GM12874 (cell line): ENCODE measurements at regions not wholly inside any gene's neighbourhood (a gene's known extent, or its start where the extent isn't known, plus 50 kb on each side); places are given as distances from the start of the nearest gene placed in this dataset.

Experiments
- TF ChIP-seq, protein P1 (sequence below): IDR thresholded peaks from 2 replicates; pipeline ENCODE4 v1.5.1; 2011; ENCODE audit warnings: low read depth, mild to moderate bottlenecking, control low read depth, low read length, moderate library complexity; ENCODE audit not compliant: insufficient read depth

DNA sequence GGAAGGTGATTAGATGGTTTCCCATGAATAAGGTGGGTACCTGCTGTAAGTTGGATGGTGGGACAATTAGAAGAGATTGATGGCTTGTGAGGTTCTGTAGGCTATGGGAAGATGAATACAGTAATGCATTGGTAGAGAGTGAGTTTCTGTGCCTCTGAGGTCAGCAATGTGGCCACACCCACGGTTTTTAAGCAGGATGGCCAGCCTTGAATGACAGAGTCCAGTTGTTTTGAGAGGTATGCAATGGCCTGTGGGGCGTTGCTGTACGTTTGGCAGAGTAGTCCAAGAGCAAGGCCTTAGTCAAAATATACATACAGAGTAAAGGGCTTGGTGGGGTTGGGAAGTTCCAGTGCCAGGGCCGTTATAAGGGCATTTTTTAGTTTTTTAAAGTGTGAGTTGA lies 235.6 kb upstream of the C9orf72 start:
- TF ChIP-seq, protein P1, sequence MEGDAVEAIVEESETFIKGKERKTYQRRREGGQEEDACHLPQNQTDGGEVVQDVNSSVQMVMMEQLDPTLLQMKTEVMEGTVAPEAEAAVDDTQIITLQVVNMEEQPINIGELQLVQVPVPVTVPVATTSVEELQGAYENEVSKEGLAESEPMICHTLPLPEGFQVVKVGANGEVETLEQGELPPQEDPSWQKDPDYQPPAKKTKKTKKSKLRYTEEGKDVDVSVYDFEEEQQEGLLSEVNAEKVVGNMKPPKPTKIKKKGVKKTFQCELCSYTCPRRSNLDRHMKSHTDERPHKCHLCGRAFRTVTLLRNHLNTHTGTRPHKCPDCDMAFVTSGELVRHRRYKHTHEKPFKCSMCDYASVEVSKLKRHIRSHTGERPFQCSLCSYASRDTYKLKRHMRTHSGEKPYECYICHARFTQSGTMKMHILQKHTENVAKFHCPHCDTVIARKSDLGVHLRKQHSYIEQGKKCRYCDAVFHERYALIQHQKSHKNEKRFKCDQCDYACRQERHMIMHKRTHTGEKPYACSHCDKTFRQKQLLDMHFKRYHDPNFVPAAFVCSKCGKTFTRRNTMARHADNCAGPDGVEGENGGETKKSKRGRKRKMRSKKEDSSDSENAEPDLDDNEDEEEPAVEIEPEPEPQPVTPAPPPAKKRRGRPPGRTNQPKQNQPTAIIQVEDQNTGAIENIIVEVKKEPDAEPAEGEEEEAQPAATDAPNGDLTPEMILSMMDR = no peak

DNA sequence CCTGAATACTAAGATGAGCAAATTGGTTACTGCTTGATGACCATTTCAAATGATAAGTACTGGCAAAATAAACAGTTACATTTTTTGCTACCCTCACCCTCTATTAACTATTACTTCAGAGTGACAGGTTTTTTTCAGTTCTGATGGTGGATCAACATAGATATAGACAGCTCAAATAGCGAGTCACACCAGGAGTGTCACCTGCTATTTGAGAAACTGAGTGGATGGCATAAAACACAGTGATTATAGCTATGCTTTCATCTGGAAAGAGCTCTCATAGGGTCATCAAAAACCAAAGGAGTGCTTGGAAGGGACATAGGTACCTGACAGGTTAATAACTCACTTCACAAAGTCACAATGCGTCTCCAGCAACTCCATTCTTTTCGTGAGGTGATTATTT lies 244.5 kb upstream of the C9orf72 start:
- TF ChIP-seq, protein P1 = no peak

DNA sequence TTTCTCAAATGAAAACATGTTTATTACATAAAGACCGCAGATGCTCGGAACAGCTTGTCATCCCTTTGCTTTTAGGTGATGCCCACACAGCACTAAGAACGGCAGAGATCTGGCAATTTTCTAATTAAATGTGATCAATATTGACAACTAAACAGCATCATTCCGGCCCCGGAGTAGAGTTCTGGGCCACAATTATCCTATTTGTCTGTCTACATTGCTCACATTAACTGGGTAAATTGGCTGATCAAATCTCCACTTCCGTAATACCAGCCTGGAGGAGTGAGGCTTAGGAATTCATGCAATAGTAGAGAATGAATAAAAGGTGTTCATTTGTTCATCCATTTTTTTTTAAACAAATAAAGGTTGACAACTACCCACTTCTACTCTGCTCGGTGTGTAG lies 245.1 kb upstream of the C9orf72 start:
- TF ChIP-seq, protein P1 = no peak

GRCh38 chr9:27828908-27829307 lies 255.6 kb upstream of the C9orf72 start:
- TF ChIP-seq, protein P1 = no peak

DNA sequence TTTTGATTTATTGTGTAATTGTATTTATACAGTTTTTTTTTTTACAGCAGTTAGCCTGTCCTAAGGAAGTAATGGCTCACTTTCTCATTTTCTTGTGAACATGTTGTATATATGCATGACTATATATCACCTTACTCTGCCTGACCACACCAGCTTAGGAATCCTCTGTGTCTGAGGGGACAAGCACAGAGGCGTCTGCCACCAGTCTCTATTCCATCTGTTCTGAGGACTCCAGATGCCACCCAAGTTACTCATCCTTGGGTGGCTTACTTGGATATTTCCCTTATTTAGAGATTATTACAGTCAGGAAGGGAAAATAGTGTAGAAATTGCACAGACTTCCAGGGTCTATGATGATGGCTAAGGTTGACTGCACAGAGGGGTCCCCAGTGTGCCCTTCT lies 256.3 kb upstream of the C9orf72 start:
- TF ChIP-seq, protein P1 = no peak

GRCh38 chr9:27835286-27835685 lies 262.0 kb upstream of the C9orf72 start:
- TF ChIP-seq, protein P1 = no peak

GRCh38 chr9:27835746-27836145 lies 262.5 kb upstream of the C9orf72 start:
- TF ChIP-seq, protein P1 = no peak
